AG08396 (cell line): ENCODE measurements at regions not wholly inside any gene's neighbourhood (a gene's known extent, or its start where the extent isn't known, plus 50 kb on each side); places are given as distances from the start of the nearest gene placed in this dataset.
A peak's percentile ranks its signal among the peaks of the same experiment; 100 is the strongest.
"Not testable (repeated sequence)": the region's sequence is repeated elsewhere in the genome, so short reads cannot be mapped to it uniquely, and the experiment has no call there.

Experiments used
- DNase-seq: peaks from one replicate; pipeline ENCODE4 v3.0.0; 2012; ENCODE audit warnings: low spot score, mixed read lengths

DNA sequence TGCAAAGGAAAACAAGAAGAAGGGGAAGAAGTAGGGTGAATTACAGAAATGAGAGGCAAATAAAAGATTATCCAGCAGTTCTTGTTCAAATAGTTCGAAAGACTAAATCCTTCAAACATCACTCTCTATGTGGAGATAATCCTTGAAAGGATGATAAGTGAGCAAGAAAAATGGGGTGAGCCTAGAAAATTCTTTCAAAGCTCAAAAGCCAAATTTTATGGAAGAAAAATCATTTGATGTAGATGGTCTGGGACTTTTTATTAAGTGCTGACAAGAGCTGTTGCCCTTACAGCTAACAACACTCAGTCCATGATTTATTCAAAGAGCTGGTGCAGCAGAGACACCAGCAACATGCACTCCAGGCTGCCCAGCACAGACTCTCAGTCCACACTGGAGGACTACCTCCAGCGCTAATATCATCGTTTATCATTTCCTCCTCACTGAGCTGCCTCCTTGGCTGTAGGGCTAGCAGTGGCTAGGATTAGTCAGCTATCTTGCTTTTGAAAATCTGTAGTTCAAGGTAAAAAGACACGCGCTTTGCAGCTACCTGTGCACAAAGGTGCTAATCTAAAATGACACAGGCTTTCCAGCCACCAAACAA lies 264.8 kb upstream of the KIF2A start:
- DNase-seq = no peak

DNA sequence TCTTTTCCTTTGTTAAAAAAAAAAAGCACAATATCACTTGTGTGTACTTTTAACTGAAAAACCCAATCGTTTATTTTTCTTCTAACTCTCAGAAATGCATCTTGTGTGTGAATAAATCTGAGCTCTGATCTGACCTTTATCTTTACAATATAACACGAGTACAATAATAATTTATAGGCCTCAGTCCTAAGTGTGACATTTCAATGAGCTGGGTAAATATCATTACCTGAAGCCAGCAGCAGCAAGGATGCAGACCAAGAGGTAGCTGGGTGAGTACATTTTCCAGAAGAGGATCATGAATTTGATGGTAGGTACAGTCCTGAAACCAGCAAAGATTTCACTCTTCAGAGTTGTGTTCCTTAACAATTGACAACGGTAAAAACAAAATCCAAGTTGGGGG lies 264.0 kb upstream of the KIF2A start:
- DNase-seq = no peak

DNA sequence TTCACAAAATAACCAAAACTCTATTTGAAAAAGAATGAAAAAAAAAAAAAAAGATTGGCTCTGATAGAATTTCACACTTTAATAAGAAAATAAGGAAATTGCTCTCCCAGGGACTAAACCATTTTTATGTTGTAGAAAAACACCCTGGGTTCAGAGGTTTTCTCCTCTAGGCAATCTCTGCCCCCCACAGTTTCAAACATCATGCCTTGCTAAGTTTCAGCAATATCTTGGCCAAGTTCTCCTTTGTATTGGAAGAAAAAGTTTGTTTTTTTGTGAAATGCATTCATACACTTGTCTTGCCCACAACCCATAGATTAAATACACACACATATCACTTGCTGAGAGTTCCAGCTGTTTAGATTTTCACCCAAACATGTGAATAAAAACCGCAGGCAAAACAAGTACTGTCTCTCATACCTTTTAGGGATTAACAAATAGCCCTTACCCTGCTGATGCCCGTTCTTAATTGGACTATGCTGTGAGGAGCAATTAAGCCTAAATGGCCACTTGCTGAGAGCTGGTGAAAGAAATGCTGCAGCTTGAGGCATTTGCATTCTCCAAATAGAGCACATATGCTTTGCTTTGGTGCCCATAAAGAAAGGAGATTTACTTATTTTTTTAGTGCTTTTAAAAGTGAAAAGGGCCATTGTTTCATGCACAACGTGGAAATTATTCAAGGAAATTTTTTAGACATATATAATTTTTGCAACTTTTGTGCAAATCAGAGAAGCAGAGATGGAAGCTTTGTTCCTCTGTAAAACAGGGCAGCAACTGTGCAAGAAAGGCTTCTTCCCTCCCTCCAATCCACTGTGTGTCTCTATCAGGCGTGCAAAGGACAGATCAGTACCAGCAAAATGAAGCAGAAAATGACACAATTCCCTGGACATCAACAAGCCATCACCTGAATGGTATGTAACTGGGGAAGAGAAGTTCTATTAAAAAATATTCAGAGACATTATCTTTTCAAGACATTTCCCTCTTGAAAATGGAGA lies 262.4 kb upstream of the KIF2A start:
- DNase-seq = no peak

DNA sequence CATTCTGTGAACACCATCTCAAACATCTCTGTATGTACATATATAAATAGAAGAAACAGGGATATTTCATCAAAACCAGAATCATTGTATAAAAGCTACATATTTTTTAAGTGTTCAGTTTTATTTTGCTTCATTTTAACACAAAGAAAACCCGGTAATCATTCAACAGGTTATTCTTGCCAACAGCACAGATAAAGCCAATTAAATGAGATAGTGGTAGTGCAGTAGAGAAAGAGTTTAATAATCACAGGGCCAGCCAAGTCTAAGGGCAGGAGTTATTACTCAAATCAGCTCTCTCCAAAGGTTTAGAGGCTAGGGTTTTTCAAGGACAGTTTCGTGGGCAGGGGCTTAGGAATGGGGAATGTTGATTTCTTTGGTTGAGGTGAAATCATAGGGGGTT lies 261.0 kb upstream of the KIF2A start:
- DNase-seq = no peak

DNA sequence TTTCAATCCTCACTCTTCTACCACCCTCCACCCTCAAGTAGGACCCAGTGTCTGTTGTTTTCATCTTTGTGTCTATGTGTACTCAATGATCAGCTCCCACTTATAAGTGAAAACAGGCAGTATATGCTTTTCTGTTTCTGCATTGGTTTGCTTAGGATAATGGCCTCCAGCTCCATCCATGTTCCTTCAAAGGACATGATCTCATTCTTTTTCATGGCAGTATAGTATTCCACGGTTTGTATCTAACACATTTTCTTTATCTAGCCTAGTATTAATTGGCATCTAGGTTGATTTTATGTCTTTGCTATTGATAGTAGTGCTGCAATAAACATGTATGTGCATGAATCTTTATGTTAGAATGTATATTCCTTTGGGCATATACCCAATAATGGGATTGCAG lies 259.8 kb upstream of the KIF2A start:
- no peak for DNase-seq

DNA sequence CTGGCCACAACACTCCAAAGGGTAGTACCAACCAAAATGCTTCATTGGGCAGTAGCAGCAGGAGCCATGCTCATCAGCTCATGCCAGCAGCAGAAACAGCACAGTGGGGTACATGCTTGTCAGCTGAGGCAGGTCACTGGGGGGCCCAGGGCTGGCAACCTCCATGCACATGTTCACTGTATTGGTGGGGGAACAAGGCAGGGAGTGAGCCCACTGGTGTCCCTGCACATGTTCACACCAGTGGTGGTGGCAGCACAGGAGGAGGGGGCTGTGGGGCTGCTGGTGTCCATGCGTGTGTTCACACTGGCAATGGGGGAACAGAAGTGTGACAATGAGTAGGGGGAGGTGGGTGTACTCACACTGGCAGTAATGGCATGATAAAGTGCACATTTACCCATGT lies 254.3 kb upstream of the KIF2A start:
- no peak for DNase-seq

DNA sequence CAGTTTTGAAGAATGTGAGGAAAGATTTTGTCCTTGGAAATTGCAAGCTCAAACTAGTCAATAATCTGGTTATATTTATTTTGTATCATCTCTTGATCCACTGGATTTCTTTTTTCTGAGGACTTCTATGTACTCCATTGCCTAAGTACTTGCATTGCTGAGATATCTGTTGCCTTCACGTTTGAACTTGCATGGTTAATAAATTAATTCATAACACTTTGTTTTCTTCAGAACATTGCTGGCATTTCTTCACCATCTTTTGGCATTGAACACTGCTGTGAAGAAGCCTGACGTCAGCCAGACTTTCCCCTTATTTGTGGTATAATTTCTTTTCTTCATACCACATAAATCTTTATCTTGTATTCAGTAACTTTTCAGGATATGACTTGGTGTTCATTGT lies 246.0 kb upstream of the KIF2A start:
- DNase-seq = no peak

DNA sequence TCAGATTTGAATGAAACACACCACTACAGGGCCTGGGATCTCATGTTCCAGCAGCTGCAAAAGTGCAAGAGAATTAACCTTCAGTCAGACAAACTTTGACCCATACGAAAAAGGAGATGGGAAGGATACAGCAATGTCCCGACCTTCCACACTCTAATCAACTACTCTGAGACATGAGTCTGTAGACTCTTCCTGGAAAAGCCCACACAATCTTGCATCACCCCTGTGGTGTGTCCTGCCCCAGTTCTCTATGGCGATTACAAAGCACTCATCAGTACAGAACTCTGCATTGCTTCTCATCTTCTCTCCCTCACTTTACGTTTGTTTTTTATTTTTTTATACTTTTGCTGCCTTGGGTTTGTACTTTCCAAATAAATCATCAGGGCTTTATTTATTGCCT lies 241.0 kb upstream of the KIF2A start:
- no peak for DNase-seq

DNA sequence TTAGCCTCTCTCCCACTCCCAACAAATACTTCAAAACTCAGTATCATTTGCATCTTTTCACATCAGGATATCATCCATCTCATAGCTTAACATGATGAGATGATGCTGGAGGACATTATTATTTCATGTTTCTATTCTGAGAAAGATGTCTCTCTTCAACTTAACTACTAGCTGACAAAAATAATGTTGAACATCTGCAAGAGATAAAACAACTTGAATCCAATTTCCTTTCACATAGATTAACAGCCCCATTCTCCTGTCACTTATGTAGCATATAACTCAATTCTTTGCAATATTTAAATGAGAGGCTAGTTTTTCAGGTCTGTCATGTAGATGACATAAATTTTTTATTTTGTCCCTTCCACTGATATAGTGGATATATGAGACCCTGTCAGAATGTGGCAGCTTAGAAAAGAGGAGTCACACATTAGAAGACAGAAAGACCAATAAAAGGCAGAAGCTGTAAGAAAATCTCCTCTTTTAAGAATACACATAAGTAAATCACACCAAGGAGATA lies 239.2 kb upstream of the KIF2A start:
- no peak for DNase-seq

DNA sequence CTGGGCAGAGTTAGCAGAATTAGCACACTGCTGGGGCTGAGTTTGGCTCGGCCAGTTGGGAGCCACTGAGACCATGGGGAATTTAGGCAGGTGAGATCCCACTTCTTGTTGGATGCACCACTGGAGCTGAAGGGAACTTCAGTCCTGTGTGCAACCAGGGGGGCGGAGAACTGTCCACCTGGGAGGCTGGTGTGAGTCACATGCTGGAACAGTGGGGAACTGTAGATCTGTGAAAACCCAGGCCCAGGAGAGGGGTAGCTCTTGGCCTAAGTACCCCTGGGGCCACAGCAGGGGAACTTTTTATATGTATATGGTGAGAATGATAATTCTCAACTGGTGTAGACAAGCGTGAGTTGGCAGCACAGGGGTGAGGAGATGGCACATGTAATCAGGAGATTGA lies 237.5 kb upstream of the KIF2A start:
- DNase-seq = no peak

DNA sequence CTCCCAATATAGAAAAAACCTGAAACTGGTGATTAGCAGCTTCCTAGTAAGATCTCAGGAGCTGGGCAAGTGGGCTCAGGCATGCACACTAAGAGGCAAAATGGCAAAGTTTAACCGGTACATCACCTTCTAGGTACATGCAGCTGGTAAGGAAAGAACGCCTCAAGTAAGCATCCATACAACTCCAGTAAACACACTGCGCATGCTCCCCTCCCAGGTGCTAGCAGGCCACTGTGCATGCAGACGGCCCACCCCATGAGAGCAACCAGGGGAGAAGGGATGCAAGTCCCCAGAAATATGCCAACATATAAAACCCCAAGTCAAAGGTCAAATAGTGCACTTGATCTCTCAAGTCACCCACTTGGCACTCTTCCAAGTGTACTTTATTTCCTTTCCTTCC lies 228.6 kb upstream of the KIF2A start:
- no peak for DNase-seq

DNA sequence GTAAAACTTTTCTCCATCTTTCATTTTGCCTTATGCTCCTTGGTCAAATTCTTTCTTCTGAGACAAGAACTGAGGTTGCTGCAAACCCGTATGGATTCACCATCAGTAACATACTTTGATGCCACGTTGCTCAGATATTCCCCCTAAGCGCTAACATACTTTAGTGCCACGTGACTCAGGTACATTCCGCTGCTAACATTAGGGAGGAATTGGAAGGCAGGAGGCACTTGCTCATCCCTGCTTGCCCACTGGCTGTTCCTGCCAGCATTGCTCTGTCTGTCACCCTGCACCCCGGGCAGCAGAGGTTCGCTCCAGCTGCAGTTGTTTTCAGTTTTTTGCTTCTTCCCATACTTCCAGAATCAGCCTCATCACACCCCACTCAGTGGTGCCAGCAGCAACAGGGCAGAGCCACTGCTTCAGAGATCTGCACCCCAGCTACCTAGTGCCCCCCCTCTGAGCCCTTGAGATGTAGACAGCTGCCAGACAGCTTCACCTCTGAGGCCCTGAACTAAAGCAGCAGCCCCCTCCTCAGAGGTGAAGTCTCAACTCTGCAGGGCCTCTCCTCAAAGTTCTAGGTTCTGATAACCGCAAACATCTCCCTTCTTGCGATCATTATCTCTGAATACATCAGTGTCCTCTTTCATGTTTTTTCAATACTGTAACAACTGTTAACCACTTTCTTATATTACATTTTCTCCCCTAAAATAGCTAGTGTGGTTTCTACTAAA lies 228.0 kb upstream of the KIF2A start:
- DNase-seq = no peak

DNA sequence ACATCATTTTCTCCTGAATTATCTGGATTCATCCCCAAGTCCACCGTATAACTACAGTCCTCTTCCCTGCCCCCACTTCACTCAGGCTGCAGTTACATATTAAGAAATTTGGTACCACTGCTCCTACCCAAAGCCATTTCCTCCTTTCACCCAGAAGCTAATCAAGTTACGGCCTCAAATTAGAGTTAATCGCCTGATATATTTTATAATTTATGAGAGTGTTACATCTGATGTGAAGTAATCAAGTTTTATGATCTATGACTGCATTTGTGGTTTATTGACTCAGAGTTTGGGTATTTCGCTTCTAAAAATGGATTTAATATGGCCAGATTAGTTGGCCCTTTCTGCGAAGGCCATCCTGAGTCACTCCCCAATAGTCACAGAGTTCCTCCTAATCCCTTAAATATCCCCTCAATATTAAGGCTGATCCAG lies 223.6 kb upstream of the KIF2A start:
- peak; percentile 17 for DNase-seq

DNA sequence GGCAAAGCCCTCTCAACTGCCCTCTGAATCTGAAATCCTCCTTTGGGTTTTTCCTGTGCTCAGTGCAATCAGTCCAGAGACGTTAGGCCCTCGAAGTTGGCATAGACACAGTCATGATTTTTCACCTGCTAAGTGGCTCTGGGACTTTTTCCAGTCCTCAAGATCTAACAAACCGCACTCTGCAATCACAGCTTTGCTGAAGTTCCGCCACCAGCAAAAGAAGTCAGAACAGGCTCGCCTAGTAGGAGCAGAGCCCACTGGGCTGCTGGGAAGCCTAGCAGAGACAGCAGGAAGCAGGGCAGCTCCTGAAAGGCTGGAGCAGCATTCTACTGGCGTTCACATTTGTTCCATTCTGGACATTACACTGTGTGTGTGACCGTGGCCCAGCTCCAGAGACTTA lies 222.8 kb upstream of the KIF2A start:
- no peak for DNase-seq

DNA sequence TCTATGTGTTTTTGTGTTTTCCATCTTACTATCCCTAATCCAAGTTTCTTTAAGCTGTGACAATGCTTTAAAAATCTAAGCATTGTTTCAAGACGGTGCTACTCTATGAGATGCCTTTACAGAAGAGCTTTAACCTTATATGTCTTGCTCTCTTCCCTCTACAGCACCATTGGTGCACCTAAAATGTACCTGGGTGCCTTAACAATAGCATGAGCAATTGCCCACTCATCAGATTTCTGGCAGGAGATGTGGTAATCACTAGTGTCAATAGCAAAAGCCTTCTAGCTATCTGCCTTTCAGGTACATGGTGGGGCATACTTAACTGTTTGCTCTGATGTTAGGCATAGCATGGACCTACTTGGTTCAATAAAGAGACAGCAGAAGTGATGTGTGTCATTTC lies 222.3 kb upstream of the KIF2A start:
- no peak for DNase-seq

DNA sequence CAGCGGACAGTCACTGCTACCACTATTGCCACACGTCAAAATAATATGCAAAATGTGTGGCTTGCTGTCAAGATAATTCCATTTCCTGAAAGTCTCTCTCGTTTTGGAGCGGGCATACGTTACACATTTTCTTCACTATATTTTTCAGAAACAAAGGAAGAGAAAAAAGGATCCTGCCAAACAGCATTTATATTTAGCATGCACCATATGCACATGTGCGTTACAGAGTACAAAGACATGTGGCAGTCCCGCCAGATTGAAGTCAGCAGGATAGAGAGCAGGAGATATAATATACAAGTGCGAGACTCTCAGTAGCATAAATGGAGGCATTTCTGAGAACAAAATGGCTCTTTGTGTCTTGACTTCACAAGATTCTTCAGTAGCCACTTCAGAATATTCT lies 221.6 kb upstream of the KIF2A start:
- DNase-seq = no peak

DNA sequence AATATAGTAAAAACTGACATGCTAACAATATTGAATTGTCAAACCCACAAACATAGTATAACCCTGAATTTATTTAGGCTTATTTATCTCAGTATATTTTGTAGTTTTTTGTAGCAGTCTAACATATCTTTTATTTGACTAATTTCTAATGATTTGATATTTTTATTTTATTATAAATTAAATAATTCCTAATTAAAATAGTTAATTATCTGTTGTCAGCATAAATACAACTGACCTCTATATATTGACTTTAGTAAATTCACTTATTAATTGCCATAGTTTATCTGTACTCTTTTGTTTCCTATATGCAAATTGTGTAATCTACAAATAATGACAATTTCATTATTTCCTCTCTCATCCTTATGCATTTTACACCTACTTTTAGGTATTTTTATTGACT lies 215.1 kb upstream of the KIF2A start:
- DNase-seq = no peak

DNA sequence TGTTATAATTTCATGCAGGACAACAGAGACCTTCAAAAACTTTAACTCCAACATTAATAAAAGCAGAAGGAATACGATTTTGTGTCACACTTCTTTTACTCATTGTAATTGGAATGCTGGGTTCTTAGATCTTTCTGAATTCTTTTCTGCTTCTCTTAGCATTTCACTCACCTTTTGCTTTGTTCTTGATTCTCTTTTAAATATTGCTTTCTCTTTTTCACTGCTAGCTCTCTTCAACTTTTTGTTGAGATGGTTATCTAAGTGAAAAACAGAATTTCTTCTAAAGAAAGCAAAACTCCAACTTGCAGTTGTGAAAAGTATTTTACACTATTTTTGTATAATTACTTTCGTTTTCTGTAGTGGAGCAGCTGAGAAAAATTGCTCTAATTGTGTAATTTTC lies 212.6 kb upstream of the KIF2A start:
- no peak for DNase-seq

DNA sequence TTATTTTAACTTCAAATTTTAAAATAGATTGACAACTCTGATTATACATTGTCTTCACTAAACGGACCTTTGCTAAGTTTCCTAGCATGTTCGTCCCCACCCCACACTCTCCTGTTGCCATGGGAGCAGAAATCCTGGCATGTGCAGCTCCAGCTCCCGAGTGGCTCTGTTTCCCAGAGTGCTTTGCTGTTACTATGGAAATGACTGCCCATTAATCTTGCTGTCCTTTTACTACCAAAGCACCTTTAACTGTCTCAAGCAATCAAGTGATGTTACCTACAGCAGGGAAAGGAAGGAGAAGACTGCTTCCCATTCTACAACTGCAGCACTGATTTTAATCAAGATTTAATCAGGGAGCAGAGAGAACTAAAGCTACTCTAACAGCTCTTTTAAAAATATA lies 212.0 kb upstream of the KIF2A start:
- peak; percentile 43 for DNase-seq

DNA sequence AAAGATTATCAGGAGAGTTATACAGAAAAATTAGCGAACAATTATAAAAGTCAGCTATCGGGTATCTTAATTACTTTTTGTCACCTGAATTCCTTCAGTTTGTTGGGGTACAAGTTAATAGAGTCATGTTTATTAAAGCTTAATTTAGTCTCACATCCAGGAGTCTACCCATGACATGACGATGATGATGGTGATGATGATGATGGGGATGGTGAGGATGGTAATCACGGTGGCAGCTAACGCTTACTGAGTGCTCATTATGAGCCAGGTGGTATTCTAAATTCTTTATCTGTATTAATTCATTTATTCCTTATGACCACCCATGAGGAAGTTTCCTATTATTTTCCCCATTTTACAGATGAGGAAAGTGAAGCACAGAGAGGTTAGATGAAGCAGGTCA lies 208.6 kb upstream of the KIF2A start:
- no peak for DNase-seq

DNA sequence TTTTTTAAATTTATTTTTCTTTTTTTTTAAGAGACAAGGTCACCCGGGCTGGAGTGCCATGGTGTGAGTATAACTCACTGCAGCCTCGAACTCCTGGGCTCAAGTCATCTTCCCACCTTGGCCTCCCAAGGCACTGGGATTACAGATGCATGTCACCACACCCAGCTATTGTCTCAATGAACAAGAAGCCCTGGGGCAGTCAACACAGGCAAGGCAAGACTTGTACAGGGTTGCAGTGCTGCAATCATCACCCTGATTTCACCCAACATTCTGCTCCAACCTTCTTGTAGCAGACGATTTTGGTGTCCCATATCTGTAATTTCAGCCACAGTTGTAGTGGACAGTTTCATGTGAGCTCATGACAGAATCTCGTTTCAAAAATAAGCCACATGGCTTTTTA lies 205.8 kb upstream of the KIF2A start:
- DNase-seq = no peak

DNA sequence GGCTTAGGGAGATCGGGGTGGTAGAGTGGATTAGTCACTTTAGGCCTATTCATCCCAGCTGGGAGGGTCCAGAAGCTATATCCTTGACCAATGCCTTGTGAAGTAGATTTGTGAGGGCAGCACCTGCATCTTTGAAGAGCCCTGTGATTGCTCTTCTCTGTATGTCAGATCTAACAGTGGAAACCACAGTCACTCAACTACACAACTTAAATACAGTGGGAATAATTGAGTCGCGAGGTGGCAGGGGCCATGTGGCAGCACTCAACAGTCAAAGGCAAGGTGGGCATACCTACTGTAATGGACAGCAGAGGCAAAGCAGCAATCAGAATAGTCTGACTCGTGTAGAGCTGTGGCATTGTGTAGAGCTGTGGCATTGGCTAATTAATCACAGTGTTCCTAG lies 202.1 kb upstream of the KIF2A start:
- not testable (repeated sequence) for DNase-seq

DNA sequence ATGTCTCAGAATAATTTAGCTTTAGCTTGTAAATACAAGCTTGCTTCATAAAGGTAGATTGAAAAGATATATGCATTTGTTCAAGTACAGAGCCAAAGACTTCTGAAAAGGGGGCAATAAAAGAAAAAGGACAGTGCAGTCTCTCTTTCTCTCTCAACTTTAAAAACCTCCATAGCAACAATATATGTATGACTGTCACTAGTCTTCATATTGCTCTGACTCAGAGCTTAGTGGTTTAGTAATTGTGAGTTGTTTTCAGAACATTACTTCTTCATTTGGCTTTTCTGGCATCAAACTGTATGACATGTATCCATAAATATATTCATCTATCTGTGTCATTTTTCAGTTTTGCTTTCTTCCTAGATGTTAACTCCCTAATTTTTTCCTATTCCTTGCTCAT lies 194.6 kb upstream of the KIF2A start:
- no peak for DNase-seq
